T1000 (cell line): ENCODE measurements at regions not wholly inside any gene's neighbourhood (a gene's known extent, or its start where the extent isn't known, plus 50 kb on each side); places are given as distances from the start of the nearest gene placed in this dataset.
A peak's percentile ranks its signal among the peaks of the same experiment; 100 is the strongest.

Source experiments
- DNase-seq: peaks from one replicate; lab custom pipeline; 2025; ENCODE audit warnings: mixed read lengths; lab: John Stamatoyannopoulos, UW

DNA sequence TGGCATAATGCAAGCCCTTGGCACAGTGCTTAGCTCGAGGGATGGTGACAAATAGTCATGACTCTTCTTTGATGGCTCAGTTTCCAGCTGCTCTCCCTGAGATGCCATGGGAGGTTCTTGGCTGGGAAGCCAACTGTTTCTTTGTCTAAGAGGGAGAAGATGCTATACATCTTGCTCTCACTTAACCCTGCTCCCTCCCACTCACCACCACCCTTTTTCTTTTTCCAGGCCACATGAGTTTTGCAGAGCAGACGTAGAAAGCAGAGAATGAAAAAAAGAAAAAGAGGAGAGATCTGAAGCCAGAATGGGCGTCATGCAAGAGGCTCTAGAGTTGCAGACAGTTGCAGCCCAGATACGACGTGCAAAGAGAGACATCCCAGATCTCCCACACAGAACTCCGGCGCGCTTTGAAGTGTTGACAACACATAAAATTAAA, 160.5 kb downstream of the FGF18 start:
- DNase-seq, result no peak

DNA sequence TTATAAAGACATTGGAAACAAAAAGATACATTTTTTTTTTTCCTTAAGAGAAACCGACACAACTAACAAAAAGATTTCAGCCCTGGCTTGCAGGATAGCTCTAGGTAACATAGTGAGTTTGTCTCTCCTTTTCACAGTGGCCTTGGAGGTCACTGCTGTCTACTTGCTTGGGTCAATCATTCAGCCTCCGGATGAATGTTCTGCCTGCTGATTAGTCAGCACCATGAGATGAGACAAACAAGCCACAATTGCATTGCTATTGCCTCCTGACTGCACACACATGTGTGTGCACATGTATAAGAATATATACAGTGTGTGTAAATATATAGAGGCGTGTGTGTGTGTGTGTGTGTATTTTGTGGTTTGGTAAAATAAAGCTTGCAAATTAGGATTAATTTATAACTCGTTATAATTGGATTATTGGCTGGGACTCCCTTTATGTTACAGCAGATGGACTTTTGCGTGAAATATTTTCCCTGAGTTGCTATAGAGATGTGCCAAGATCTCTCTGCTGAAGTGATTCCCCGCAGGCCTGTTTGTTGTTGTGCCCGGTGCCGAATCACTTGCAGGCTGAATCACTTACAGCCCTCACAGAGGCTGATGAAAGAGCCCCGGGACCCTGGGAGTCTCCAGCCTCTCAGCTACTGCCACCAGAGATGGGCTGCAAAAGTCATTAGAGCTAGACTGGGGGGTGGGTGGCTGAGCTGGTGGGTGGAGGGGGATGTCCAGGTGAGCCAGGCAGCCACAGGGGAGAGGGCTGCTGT, 161.2 kb downstream of the FGF18 start:
- no peak for DNase-seq

GRCh38 chr5:171581781-171582180, 162.3 kb downstream of the FGF18 start:
- DNase-seq, result no peak

DNA sequence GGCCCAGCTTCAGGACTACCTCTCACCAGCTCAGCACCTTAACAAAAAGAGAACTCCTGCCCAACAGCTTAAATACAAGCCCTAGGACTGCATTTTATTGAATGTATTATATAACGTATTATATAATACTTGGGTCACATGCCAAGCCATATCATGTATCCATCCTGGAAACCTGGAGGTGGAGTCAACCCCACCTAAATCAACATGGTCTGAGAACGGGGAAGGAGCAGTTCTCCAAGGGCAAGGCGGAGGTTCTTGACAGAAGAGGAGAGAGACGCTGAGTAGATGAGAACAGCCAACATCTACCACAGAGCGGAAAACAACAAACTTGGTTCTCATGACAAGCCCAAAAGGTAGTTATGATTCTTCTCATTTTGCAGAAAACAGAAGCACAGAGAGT, 163.4 kb downstream of the FGF18 start:
- DNase-seq, result no peak

DNA sequence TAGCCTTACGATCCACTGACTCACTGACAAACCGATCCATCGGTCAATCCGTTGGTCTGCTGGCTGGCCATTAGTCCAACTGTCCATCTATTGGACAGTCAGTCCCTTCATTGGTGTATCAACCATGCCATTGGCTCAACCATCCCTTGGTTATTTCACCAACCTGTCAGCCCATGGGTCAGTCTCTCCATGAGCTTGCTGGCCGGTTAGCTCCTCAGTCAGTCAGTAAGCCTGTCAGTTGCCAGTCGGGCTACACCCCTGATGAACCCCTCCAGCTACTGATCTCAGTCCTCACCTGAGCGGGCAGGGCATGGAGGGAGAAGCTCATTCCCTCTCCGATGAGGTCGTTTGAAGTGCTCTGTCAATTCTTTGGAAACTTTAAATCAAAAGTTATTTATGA, 166.5 kb downstream of the FGF18 start:
- DNase-seq, result no peak

- DNase-seq, result no peak
Observed at GRCh38 chr5:171586436-171586835, 167.0 kb downstream of the FGF18 start.

- no peak for DNase-seq
Observed at GRCh38 chr5:171588046-171588445, 168.6 kb downstream of the FGF18 start.

- DNase-seq, result no peak
Observed at GRCh38 chr5:171588790-171589189, 169.3 kb downstream of the FGF18 start.

GRCh38 chr5:171589461-171589860, 170.0 kb downstream of the FGF18 start:
- DNase-seq, result no peak

DNA sequence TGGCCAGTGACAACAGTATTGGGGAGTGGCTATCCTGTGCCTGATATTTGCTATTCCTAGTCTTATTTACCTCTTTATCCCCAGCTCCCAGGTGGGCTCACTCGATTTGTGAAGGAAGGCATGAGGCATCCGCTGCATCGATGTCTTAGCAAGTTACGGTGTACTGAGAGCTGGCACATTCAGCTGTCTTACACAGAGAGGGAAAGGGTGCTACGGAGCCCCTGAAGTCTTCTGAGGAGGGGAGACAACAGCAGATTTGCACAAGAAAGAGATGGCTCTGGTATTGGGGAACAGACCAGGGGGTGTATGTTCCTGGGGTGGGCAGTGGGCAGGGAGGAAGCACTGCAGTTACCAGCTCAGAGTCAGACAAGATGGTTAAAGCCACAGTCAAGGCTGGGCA, 172.6 kb downstream of the FGF18 start:
- DNase-seq, result no peak

DNA sequence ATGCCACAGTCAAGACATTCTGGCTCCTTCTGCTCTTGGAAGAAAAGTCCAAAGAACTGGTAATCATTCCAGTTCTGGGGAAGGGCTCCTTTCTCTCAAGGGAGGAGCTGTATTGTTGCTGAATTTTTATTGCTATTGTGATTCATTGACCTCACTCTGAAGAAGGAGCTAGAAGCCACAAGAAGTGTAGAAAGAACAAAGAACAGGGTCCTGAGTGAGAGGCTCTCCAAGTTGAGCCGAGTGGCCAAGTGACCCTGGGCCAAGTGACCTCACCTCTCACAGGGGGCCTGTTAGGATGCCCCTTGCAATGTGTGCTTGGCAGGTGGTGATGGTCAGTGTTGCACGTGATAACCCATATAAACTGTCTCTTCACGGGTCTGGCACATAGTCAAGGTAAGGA, 173.3 kb downstream of the FGF18 start:
- no peak for DNase-seq

DNA sequence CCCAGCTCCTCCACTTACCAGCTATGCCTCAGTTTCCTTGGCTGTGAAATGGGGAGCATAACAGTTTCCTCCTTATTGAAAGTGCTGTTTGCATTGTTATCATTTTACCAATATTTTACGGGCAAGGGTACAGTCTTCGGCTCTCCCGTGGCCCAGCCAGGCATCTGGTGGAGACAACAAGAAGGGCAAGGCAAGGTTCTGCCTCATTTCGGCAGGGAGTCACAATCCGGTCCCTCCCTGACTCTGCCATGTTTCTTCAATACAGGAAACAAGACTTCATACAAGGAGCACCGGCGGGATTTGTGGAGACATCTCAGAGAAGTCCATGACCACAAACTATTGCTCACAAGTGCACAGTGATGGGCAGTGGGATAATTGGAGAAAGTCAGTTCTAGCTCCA, 174.0 kb downstream of the FGF18 start:
- no peak for DNase-seq

GRCh38 chr5:171593976-171594375, 174.5 kb downstream of the FGF18 start:
- no peak for DNase-seq

DNA sequence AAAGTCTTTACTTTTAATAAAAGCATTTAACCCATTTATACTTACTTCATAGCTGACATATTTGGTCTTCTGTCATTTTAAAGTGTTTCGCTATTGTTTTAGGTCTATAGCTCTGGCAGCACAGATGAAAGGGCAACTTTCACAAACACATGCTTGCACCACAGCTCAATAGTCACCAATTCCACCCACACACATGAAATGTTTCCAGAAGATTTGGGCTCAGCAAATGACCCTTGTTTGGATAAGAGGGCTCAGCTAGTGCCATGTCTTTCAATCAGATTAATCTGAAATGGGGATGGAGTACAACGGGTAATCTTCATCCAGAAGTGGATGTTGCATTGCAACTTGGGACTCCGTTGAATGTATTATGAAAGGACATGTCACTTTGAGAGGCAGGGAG, 176.0 kb downstream of the FGF18 start:
- no peak for DNase-seq

- DNase-seq, result peak; percentile 45
Observed at GRCh38 chr5:171595801-171596231, 176.4 kb downstream of the FGF18 start.

- DNase-seq, result peak; percentile 89
Observed at GRCh38 chr5:171596391-171596878, 177.0 kb downstream of the FGF18 start.

GRCh38 chr5:171597946-171598640, 178.6 kb downstream of the FGF18 start:
- DNase-seq, result no peak

DNA sequence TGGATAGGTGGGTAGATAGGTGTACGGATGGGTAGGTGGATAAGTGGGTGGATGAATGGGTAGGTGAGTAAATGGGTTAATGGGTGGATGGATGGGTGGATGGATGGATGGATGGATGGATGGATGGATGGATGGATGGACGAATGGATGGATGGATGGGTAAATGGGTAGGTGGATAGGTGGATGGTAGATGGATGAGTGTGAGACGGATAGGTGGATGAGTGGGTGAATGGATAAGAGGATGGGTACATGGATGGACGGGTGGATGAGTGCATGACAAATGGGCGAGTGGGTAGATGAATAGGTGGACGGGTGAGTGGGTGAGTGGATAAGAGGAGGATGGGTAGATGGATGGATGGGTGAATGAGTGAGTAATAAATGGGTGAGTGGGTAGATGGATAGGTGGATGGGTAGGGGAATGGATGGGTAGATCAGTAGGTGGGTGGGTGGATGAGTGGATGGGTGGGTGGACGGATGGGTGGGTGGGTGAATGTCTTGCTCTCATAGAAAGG, 179.2 kb downstream of the FGF18 start:
- DNase-seq, result no peak

DNA sequence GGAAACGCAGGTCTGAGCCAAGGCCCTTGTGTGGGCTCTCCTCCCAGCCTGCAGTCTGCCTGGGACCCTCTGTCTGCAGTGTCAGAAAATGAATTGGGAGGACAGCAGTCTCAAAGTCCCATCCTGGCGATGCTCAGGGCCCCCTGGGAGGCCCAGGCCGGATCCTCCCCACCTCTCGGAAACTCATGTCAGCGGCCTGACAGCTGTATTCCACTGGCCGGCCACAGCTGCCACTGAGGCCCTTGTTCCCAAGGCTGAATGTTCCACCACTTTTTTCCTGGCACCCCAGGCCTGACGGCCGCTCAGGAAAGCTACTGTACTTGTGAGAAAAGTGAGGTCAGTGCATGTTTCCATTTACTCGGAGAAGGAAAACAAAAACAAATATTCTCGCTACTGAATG, 180.0 kb downstream of the FGF18 start:
- DNase-seq, result no peak

GRCh38 chr5:171599957-171600612, 180.6 kb downstream of the FGF18 start:
- DNase-seq, result no peak

DNA sequence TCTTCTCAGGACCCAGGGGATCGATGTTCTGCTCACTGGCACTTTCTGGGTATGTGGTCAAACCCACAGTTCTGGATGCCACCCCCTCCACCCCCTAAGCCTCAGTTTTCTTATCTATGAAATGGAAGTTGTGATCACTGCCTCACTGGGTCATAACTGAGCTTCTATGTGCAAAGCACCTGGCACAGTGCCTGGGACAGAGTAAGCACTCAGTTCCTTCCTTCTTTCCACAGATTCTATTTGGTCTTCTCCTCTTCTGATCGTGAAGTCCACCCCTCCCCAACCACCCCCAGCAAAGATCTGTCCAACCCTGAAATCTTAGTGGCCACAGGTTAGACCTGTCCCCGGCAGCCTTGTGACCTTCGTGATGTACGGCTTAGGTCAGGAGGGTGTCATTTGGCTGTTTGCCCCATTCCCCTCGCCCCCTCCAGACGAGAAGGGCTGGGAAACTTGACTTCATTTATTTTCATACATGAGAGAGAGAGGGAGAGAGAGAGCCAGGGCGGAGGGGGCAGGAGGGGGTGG, 181.4 kb downstream of the FGF18 start:
- no peak for DNase-seq

DNA sequence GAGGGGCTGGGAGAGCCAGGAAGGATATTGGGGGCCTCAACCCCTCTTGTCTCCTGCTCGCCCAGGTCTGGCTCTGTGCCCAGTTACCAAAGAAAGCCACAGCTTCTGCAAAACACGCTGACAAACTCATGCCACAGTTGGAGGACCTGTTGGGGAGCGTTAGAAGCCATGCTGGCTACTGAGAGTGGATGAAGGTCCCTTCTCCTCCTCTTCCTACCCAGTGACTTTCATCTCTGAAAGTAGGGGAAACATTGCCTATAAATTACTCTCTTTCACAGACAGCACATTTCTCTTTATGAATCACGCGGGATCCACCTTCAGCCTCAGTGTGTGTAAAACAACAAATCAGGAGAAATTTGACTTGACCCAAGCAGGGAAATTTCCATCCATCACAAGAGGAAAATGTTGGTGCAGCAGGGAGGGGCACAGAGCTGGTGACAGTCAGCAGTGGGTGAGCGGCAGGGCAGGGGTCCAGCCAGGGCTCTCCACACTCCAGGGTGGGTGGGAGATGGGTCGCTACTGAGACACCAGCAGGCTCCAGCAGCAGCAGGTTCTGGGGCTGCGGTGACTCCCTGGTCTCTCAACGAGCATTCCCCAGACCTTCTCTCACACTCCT, 181.9 kb downstream of the FGF18 start:
- DNase-seq, result no peak
